ENCODE measurements at regions not wholly inside any gene's neighbourhood (a gene's known extent, or its start where the extent isn't known, plus 50 kb on each side); places are given as distances from the start of the nearest gene placed in this dataset.

DNA sequence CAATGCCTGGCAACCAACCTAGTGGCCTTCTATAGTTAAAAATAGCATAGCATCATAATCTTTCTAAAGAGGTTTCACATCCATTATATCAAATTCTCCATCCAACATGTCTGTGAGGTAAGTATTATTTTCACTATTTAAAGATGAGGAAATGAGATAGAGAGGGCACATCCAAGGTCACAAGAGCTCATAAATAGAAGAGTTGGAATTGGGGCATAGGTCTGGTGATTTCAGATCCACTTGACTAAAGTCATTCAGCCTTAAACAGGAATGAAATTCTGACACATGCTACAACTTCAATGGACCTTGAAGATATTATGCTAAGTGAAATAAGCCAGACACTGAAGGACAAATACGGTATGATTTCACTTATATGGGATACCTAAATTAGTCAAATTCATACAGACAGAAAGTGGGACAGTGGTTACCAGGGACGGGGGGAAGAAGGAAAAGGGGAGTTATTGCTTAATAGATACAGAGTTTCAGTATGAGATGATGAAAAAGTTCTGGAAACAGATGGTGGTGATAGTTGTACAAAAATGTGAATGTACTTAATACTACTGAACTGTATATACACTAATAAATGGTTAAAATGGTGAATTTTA, 259.6 kb upstream of the NR4A3 start:
- TF ChIP-seq, protein P1, sequence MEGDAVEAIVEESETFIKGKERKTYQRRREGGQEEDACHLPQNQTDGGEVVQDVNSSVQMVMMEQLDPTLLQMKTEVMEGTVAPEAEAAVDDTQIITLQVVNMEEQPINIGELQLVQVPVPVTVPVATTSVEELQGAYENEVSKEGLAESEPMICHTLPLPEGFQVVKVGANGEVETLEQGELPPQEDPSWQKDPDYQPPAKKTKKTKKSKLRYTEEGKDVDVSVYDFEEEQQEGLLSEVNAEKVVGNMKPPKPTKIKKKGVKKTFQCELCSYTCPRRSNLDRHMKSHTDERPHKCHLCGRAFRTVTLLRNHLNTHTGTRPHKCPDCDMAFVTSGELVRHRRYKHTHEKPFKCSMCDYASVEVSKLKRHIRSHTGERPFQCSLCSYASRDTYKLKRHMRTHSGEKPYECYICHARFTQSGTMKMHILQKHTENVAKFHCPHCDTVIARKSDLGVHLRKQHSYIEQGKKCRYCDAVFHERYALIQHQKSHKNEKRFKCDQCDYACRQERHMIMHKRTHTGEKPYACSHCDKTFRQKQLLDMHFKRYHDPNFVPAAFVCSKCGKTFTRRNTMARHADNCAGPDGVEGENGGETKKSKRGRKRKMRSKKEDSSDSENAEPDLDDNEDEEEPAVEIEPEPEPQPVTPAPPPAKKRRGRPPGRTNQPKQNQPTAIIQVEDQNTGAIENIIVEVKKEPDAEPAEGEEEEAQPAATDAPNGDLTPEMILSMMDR (IDR thresholded peaks at IDR 0.05 in 4 of 5, conservative IDR thresholded peaks at IDR 0.05 in 1 of 5) = no peak
- TF ChIP-seq POLR2A (IDR thresholded peaks at IDR 0.05) = no peak
